GM23248 (cell line): ENCODE measurements at regions not wholly inside any gene's neighbourhood (a gene's known extent, or its start where the extent isn't known, plus 50 kb on each side); places are given as distances from the start of the nearest gene placed in this dataset.

Experiments
- EZH2 ChIP-seq: fragments of 200-600 bp; sonication (generic); IDR thresholded peaks from 2 replicates; pipeline ENCODE4 v1.6.1; 2018; ENCODE audit warnings: antibody characterized with exemption, mild to moderate bottlenecking; ENCODE audit not compliant: insufficient read depth, poor library complexity, severe bottlenecking
- EZH2phosphoT487 ChIP-seq: fragments of 200-600 bp; sonication (generic); IDR thresholded peaks from 2 replicates; pipeline ENCODE4 v1.6.1; 2018; ENCODE audit warnings: antibody characterized with exemption, moderate library complexity, mild to moderate bottlenecking, low read depth; ENCODE audit not compliant: insufficient read depth

GRCh38 chr4:23700197-23700596 is 189.7 kb downstream of the PPARGC1A start:
- TF ChIP-seq EZH2 (no peak), EZH2phosphoT487 (no peak)
